ENCODE measurements at regions not wholly inside any gene's neighbourhood (a gene's known extent, or its start where the extent isn't known, plus 50 kb on each side); places are given as distances from the start of the nearest gene placed in this dataset.

GRCh38 chr6:79797163-79797764 is 150.1 kb downstream of the ELOVL4 start:
- no peaks in the 10 kb centered on the region for H3K27me3 ChIP-seq
- H3K36me3 ChIP-seq = no peaks in the 10 kb centered on the region
- no peaks in the 10 kb centered on the region for H3K9me3 ChIP-seq (replicated peaks)
- no peaks in the 10 kb centered on the region for H3K4me1 ChIP-seq
- DNase-seq = no peak
- no peak overlapping the region for H3K27ac ChIP-seq
- H3K4me3 ChIP-seq = no peak overlapping the region

DNA sequence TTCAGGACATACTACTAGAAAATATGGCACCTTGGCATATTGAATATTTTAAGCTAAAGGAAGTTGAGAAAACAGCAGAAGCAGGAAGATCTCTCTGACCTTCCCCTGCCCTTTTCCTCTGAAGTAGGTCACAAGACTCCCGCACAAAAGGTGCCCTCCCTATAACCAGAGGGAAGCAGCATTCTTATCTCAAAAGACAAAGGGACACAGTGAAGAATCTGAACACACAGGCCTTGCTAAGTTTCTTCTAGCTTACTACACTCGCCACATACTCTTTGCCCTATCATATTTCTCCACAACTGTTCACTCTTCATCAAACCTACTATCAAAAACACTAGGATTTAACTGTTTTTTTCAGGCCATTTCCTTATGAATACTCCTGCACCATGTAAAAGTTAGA is 151.2 kb downstream of the ELOVL4 start:
- no peak overlapping the region for H3K4me3 ChIP-seq
- H3K27me3 ChIP-seq = no peaks in the 10 kb centered on the region
- H3K4me1 ChIP-seq = no peaks in the 10 kb centered on the region
- DNase-seq = no peak
- H3K36me3 ChIP-seq = no peaks in the 10 kb centered on the region
- H3K27ac ChIP-seq = no peak overlapping the region
- no peaks in the 10 kb centered on the region for H3K9me3 ChIP-seq (replicated peaks)

DNA sequence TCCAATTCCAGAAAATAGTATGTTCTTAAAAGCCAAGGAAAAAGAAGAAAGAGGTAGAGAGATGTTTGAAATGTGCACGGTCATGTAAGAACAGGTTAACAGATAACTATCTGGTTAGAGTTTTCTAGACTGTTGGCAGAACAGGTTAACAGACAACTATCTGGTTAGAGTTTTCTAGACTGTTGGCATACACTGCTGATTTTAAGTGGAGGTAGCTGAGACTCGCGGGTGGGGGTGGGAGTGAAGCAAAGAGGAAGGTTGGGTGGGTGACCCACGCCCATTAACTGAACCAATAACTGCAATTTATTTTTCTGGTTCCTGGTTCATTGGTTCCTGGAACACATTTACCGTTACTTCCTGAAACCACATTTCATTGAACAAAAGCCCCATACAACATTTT is 157.5 kb downstream of the ELOVL4 start:
- no peaks in the 10 kb centered on the region for H3K9me3 ChIP-seq (replicated peaks)
- no peaks in the 10 kb centered on the region for H3K36me3 ChIP-seq
- no peak for DNase-seq
- H3K27ac ChIP-seq = no peak overlapping the region
- H3K4me1 ChIP-seq = no peaks in the 10 kb centered on the region
- no peaks in the 10 kb centered on the region for H3K27me3 ChIP-seq
- no peak overlapping the region for H3K4me3 ChIP-seq

- Histone ChIP-seq H3K4me3 (no peak overlapping the region), H3K9me3 (replicated peaks) (no peaks in the 10 kb centered on the region), H3K27me3 (no peaks in the 10 kb centered on the region), H3K4me1 (no peaks in the 10 kb centered on the region), H3K27ac (no peak overlapping the region), H3K36me3 (no peaks in the 10 kb centered on the region)
- DNase-seq = no peak
Observed at GRCh38 chr6:79788756-79789155, 157.6 kb downstream of the SH3BGRL2 start.

DNA sequence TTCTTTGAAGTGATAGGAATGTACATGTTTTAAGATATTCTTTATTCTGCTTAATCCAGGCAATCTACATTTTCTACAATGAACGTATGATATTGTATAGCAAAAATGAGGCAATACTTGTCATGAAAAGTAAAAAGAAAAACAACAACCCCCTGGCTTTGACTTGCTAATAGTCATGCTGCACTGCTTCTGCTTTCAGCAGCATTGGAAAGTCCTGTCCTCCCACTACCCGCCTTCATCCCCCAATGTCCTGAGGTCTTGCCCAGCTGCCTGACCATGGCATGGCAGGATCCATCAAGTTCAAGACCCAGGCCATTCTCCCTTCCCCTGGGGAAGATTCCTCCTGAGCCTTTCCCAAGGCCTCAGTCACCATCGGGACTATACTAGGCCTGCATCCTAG is 156.5 kb downstream of the SH3BGRL2 start:
- H3K27me3 ChIP-seq = no peaks in the 10 kb centered on the region
- H3K36me3 ChIP-seq = no peaks in the 10 kb centered on the region
- H3K9me3 ChIP-seq (replicated peaks) = no peaks in the 10 kb centered on the region
- no peak overlapping the region for H3K4me3 ChIP-seq
- H3K27ac ChIP-seq = no peak overlapping the region
- H3K4me1 ChIP-seq = no peaks in the 10 kb centered on the region
- DNase-seq = no peak

GRCh38 chr6:79784395-79784753 is 153.2 kb downstream of the SH3BGRL2 start:
- H3K4me1 ChIP-seq = no peaks in the 10 kb centered on the region
- no peaks in the 10 kb centered on the region for H3K9me3 ChIP-seq (replicated peaks)
- no peaks in the 10 kb centered on the region for H3K36me3 ChIP-seq
- no peak overlapping the region for H3K4me3 ChIP-seq
- no peak overlapping the region for H3K27ac ChIP-seq
- H3K27me3 ChIP-seq = no peaks in the 10 kb centered on the region
- DNase-seq = no peak

DNA sequence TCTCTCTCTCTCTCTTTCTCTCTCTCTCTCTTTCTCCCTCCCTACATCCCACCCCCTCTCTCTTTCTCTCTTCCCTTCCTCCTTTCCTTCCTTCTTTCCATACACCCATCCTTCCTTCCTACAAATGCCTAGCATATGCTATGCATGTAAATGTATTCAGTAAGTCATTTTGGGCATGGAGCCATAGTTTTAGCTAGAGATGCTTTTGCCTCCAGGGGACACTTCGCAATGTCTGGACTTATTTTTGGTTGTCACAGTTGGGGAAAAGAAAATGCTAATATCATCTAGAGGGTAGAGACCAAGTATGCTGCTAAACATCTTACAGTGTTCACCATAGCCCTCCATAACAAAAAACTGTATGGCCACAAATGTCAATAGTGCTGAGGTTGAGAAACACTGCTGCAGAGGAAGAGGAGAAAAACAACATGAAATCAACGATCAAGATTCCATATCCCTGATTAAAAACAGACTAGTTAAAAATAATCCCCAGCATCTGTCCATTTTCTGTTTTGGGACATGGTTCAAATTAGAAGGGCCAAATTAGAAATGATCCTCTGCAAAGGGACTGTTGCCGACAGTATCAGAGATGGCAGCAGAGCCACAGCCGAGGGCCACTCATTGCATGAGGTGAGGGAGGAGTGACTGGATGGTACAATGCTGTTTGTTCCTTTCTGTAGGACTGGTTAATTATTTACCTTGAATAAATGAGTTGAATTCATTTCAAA is 152.7 kb downstream of the SH3BGRL2 start:
- no peaks in the 10 kb centered on the region for H3K27me3 ChIP-seq
- H3K4me3 ChIP-seq = no peak overlapping the region
- no peak for DNase-seq
- H3K27ac ChIP-seq = no peak overlapping the region
- no peaks in the 10 kb centered on the region for H3K4me1 ChIP-seq
- H3K36me3 ChIP-seq = no peaks in the 10 kb centered on the region
- no peaks in the 10 kb centered on the region for H3K9me3 ChIP-seq (replicated peaks)

DNA sequence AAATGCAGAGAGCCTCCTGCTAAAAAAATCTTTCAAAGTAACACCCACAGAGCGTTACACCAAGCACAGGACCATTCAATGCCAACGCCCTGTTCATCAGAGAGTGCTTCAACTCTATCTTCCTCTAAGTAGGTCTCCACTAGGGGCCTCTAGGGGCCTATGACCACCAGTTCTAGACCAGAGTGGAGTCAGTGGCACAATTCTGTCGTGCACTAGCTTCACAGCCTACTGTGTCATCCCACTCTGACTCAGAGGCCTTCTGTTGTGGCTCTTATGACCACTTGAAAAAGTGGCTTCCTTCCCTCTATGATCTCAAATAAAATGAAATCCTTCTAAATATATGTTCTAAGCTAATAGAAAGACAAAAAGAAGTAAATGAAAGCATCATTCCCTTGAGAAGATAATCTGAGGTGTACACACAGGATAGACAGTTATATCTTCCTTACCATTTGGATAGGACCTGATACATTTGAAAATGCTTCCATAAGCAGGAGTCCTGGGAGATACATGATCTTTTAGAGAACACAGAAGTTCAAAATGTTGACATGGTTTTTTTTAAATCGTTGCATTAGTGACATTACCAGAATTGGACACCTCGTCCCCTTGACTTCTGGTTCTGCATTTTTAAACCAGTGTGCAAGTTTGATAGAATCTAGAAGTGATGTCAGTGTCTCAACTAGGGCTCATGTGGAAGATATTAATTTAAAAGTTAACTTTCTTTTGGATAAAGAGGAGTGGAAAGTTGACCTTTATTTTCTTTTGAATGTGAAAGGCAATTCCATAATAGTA is 151.9 kb downstream of the SH3BGRL2 start:
- no peaks in the 10 kb centered on the region for H3K4me1 ChIP-seq
- no peaks in the 10 kb centered on the region for H3K9me3 ChIP-seq (replicated peaks)
- no peaks in the 10 kb centered on the region for H3K27me3 ChIP-seq
- DNase-seq = no peak
- no peak overlapping the region for H3K4me3 ChIP-seq
- no peak overlapping the region for H3K27ac ChIP-seq
- no peaks in the 10 kb centered on the region for H3K36me3 ChIP-seq

DNA sequence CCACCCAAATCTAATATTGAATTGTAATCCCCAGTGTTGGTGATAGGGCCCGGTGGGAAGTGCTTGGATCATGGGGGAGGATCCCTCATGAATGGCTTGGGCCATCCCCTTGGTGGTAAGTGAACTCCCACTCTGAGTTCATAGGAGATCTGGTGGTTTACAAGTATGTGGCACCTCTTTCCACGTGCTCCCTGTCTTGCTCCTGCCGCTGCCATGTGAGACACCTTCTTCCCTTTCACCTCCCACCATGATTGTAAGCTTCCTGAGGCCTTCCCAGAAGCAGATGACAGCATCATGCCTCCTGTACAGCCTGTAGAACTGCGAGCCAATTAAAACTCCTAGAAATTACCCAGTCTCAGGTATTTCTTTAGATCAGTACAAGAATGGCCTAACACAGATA is 150.8 kb downstream of the SH3BGRL2 start:
- no peaks in the 10 kb centered on the region; the same call in 1 of the 2 replicates for H3K4me1 ChIP-seq
- no peak overlapping the region for H3K4me3 ChIP-seq
- DNase-seq = no peak
- H3K36me3 ChIP-seq = no peaks in the 10 kb centered on the region
- H3K27ac ChIP-seq = no peak overlapping the region
- H3K9me3 ChIP-seq (replicated peaks) = no peaks in the 10 kb centered on the region
- no peaks in the 10 kb centered on the region for H3K27me3 ChIP-seq

DNA sequence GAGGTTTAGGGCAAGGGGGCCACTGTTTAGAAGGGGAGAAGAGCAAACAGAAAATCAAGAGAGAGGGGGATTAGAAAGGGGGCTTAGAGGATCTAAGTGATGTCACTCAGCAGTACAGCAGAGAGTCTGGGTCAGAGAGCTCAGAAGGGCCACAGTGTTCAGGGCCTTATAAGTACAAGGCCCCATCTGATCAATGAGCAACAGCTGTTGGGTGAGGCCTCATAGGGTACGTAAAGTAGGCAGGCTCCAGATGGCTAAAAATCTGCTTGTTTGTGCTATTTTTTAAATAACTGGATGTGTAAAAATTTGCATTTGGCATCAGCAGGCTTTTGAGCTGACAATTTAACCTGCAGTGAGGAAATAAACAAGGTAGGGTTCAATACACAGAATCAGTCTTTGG is 149.8 kb downstream of the SH3BGRL2 start:
- H3K27me3 ChIP-seq = no peaks in the 10 kb centered on the region

GRCh38 chr6:79778816-79779215 is 147.7 kb downstream of the SH3BGRL2 start:
- DNase-seq = no peak
- Histone ChIP-seq H3K27ac (no peak overlapping the region), H3K4me3 (no peak overlapping the region), H3K9me3 (replicated peaks) (no peaks in the 10 kb centered on the region), H3K27me3 (no peaks in the 10 kb centered on the region), H3K4me1 (no peaks in the 10 kb centered on the region; the same call in 1 of the 2 replicates), H3K36me3 (no peaks in the 10 kb centered on the region)

More for the DNA sequence above, 149.8 kb downstream of the SH3BGRL2 start:
- H3K4me1 ChIP-seq = no peaks in the 10 kb centered on the region; the same call in 1 of the 2 replicates
- no peak overlapping the region for H3K4me3 ChIP-seq
- no peak overlapping the region for H3K27ac ChIP-seq
- H3K9me3 ChIP-seq (replicated peaks) = no peaks in the 10 kb centered on the region
- no peak for DNase-seq
- no peaks in the 10 kb centered on the region for H3K36me3 ChIP-seq

DNA sequence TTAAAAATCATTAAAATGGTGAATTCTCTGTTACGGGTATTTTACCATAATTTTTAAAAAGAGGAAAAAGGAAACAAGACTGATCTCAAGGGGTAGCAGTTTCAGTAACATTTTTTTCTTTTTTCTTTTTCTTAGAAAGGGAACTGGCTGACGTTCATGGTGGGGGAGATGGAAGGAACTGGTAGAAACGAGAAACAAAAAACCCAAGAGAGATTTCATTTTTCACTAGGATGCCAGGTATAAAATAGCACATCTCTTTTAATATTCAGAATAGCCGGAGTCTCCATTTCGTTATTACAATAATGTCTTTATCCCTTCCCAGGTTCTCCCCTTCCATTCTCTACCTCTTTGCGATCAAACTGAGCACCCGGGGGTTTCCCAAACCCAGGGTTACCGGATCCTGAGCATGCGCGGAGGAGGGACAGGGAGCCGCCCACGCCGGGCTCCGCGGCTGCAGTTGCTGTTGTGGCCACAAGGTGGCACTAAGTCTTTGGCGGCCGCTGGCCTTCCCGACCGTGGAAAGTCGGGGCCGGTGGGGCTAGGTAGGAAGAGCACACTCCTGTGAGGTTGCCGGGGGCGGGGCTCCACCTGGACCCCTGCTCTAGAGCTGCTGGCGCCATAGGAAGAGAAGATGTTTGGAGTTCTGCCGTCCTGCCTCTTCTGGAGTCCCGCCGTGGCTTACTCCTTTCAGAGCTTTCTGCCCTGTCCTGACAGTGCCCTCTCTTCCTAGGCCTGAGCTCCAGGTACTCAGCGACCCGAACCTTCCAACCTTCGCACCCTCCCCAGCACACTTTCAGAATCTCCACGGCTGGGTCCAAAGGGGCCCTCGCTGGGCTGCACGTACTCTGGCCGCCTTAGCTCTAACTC is 146.8 kb downstream of the SH3BGRL2 start:
- Histone ChIP-seq H3K27me3 (no peaks in the 10 kb centered on the region), H3K4me1 (no peaks in the 10 kb centered on the region; the same call in 1 of the 2 replicates), H3K36me3 (no peaks in the 10 kb centered on the region), H3K4me3 (peak overlapping the region; percentile 53), H3K9me3 (replicated peaks) (no peaks in the 10 kb centered on the region), H3K27ac (no peak overlapping the region)
- DNase-seq = peak; percentile 66 to 82

- Histone ChIP-seq H3K27ac (no peak overlapping the region), H3K36me3 (no peaks in the 10 kb centered on the region), H3K4me3 (no peak overlapping the region), H3K27me3 (no peaks in the 10 kb centered on the region), H3K9me3 (replicated peaks) (no peaks in the 10 kb centered on the region), H3K4me1 (no peaks in the 10 kb centered on the region; the same call in 1 of the 2 replicates)
- no peak for DNase-seq
Observed at GRCh38 chr6:79776076-79776475, 144.9 kb downstream of the SH3BGRL2 start.

GRCh38 chr6:79775222-79775621 is 144.1 kb downstream of the SH3BGRL2 start:
- Histone ChIP-seq H3K4me3 (no peak overlapping the region), H3K27me3 (no peaks in the 10 kb centered on the region), H3K9me3 (replicated peaks) (no peaks in the 10 kb centered on the region), H3K4me1 (no peaks in the 10 kb centered on the region; the same call in 1 of the 2 replicates), H3K36me3 (no peaks in the 10 kb centered on the region), H3K27ac (no peak overlapping the region)
- DNase-seq = no peak

Measured in SJCRH30 (cell line).